ENCODE measurements at regions not wholly inside any gene's neighbourhood (a gene's known extent, or its start where the extent isn't known, plus 50 kb on each side); places are given as distances from the start of the nearest gene placed in this dataset.

DNA sequence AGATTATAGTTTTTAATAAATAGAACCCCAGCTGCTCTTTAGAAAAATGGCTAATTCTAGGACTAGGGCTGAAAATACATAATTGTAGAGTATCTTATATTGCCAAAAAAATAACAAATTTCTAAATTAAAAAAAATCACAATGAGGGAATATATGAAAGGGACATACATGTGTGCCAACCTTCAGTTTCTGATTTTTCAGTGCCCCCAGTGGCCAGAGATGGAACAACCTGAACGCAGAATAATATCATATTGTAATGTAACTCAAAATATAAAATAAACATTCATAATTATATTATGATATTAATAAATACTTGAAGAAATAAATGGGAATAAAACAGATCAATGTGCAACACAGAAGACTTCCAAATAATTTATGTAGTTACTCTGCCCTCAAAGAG lies 460.5 kb downstream of the ZNF385D start:
- TF ChIP-seq, protein P1, sequence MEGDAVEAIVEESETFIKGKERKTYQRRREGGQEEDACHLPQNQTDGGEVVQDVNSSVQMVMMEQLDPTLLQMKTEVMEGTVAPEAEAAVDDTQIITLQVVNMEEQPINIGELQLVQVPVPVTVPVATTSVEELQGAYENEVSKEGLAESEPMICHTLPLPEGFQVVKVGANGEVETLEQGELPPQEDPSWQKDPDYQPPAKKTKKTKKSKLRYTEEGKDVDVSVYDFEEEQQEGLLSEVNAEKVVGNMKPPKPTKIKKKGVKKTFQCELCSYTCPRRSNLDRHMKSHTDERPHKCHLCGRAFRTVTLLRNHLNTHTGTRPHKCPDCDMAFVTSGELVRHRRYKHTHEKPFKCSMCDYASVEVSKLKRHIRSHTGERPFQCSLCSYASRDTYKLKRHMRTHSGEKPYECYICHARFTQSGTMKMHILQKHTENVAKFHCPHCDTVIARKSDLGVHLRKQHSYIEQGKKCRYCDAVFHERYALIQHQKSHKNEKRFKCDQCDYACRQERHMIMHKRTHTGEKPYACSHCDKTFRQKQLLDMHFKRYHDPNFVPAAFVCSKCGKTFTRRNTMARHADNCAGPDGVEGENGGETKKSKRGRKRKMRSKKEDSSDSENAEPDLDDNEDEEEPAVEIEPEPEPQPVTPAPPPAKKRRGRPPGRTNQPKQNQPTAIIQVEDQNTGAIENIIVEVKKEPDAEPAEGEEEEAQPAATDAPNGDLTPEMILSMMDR (IDR thresholded peaks at IDR 0.05; ENCODE audit: insufficient read depth, low read depth, low read length, missing control alignments) = peak; percentile 58
- DNase-seq (ENCODE audit: low read depth) = no peak
- no peak overlapping the region for H3K4me3 ChIP-seq (ENCODE audit: low read length)

DNA sequence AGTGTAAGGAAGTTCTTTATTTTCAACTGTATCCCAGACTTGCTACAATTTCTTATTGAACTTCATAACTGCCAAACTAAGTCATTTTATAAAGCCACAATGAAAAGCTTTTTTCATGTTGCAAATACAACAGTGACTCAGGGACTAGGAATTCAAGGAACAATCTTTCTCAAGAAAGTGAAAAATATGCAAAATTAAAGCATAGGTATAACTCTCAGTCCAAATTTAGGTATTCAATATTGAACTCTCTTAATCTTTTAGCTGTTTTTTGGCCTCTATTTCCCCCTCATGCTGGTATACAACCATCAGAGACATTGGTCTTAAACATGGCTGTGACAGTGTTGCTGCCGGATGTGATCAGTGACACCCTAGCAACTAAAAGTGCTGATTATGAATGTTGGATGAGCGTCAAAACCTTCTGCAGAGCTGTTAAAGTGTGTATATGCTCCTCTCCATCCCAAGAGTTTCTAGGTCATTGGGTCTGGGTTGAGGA lies 476.9 kb downstream of the ZNF385D start:
- peak; percentile 29 for DNase-seq (ENCODE audit: low read depth)
- TF ChIP-seq, protein P1 (IDR thresholded peaks at IDR 0.05; ENCODE audit: insufficient read depth, low read depth, low read length, missing control alignments) = no peak
- no peak overlapping the region for H3K4me3 ChIP-seq (ENCODE audit: low read length)

DNA sequence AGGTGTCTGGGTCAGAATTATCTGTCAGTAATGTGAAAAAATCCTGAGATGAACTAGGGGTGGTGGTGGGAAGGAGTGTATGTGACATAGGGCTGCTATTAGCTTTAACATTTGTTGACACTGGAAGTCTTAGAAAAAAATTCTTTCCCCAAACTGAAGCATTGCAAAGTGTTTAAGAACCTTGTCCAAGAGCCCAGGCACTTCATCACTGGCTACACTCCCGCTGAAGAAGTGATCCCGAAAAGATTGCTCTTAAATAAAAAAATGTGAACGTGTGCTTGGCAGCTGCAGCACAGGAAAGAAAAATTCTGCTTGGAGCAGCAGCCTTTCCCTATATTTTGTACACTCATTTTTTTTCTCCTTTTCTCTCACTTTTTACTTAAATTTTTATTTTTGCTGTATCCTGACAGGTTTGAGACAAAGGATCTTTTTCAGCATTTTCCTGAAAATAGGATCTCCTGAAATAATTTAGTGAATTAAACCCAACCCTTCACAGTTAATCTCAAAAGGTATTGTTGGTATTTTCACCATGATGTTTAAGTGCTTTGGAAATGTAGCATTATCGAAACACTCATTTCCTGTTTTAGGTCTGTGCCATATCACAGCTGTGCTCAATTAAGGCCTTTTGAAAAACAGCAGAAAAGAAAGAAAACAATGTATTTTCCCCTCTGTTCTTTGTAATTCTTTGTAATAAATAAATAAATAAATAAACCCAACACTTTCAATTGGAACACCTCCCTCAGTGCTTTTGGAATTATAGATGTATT lies 477.6 kb downstream of the ZNF385D start:
- TF ChIP-seq, protein P1 (IDR thresholded peaks at IDR 0.05; ENCODE audit: insufficient read depth, low read depth, low read length, missing control alignments) = no peak

DNA sequence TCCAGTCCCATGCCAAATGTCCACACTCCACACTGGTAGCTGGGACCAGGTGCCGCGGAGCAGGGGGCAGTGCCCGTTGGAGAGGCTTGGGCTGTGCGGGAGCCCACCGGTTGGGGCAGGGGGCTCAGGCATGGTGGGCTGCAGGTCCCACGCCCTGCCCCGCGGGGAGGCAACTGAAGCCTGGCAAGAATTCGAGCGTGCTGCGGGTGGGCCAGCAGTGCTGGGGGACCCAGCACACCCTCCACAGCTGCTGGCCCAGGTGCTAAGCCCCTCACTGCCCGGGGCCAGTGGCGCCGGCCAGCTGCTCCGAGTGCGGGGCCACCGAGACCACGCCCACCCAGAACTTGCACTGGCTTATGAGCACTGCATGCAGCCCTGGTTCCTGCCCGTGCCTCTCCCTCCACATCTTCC lies 479.4 kb downstream of the ZNF385D start:
- no peak overlapping the region for H3K4me3 ChIP-seq (ENCODE audit: low read length)
- TF ChIP-seq, protein P1 (IDR thresholded peaks at IDR 0.05; ENCODE audit: insufficient read depth, low read depth, low read length, missing control alignments) = no peak
- DNase-seq (ENCODE audit: low read depth) = no peak

More for the DNA sequence above, 477.6 kb downstream of the ZNF385D start:
- H3K4me3 ChIP-seq (ENCODE audit: low read length) = no peak overlapping the region
- no peak for DNase-seq (ENCODE audit: low read depth)

DNA sequence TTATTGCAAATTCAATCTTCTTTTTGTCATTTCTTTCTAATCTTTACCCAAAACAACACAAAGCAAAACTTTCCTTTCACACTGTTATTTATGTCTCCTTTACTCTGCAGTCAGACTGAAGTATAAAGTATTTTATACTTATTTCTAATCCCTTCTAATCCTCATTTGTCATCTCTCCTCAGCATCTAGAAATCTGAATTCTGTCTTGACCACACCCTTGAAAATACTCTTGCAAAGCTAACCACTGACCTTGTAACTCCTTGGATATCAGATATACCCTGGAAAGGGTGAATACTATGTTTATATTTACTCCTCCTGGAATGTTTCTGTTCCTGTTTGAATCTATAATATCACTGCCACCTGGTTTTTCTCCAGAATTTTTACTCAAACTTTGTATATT lies 481.1 kb downstream of the ZNF385D start:
- no peak overlapping the region for H3K4me3 ChIP-seq (ENCODE audit: low read length)
- no peak for DNase-seq (ENCODE audit: low read depth)
- TF ChIP-seq, protein P1 (IDR thresholded peaks at IDR 0.05; ENCODE audit: insufficient read depth, low read depth, low read length, missing control alignments) = no peak

DNA sequence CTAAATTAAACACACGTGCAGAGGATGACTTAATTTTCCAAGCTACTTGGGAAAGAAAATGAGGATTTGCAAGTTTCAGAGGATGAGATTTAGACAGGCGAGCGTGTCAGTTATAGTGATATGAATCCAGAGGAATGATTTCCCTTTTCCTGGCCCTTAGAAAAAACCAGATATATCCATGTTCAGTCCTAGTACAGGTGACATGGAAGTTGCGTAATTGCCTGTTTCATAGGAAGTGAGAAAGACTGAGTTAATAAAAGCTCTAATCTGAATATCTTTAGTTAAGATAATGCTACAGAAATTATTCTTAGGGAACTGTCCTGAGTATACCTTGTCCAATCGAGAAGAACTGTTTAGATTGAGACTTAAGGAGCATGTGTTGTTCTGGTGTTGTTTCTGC lies 490.5 kb downstream of the ZNF385D start:
- TF ChIP-seq, protein P1 (IDR thresholded peaks at IDR 0.05; ENCODE audit: insufficient read depth, low read depth, low read length, missing control alignments) = no peak
- DNase-seq (ENCODE audit: low read depth) = peak; percentile 7
- no peak overlapping the region for H3K4me3 ChIP-seq (ENCODE audit: low read length)

DNA sequence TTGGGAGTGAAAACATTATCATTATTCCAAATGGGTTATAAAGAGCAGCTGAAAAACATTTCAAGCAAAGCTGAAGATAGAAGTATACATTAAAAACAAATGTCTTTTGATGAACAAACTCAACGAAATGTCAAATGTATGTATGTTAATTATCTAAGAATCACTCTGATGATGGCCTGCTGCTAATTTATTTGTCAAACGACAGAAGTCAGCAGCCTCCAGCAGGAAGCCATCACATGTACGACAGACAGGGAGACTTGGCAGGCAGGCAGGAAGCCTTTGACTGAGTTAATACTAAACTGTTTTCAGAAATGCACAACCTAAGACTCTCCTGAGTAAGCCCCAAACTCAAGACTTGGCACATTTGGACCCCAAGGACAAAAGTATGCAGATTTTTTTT lies 491.1 kb downstream of the ZNF385D start:
- no peak overlapping the region for H3K4me3 ChIP-seq (ENCODE audit: low read length)
- TF ChIP-seq, protein P1 (IDR thresholded peaks at IDR 0.05; ENCODE audit: insufficient read depth, low read depth, low read length, missing control alignments) = no peak
- DNase-seq (ENCODE audit: low read depth) = no peak

All from epithelial cell of esophagus (primary cell).